ENCODE measurements at regions not wholly inside any gene's neighbourhood (a gene's known extent, or its start where the extent isn't known, plus 50 kb on each side); places are given as distances from the start of the nearest gene placed in this dataset.

GRCh38 chr2:30392097-30392496 is 54.9 kb upstream of the LCLAT1 start:
- FAIRE-seq (no peak), DNase-seq (ENCODE audit: insufficient read length, low spot score) (no peak)
- TF ChIP-seq CTCF (IDR thresholded peaks at IDR 0.05; ENCODE audit: insufficient read depth, missing control alignments), result no peak

GRCh38 chr2:30393510-30393909 is 53.5 kb upstream of the LCLAT1 start:
- no peak for TF ChIP-seq CTCF (IDR thresholded peaks at IDR 0.05; ENCODE audit: insufficient read depth, missing control alignments)
- FAIRE-seq, result no peak
- no peak for DNase-seq (ENCODE audit: insufficient read length, low spot score)

GRCh38 chr2:30394096-30394495 is 53.0 kb upstream of the LCLAT1 start:
- no peak for TF ChIP-seq CTCF (IDR thresholded peaks at IDR 0.05; ENCODE audit: insufficient read depth, missing control alignments)
- no peak for FAIRE-seq
- no peak for DNase-seq (ENCODE audit: insufficient read length, low spot score)

GRCh38 chr2:30396436-30397232 is 50.4 kb upstream of the LCLAT1 start:
- DNase-seq (ENCODE audit: insufficient read length, low spot score) (no peak), FAIRE-seq (no peak)
- TF ChIP-seq CTCF (IDR thresholded peaks at IDR 0.05; ENCODE audit: insufficient read depth, missing control alignments), result no peak
